ENCODE measurements at regions not wholly inside any gene's neighbourhood (a gene's known extent, or its start where the extent isn't known, plus 50 kb on each side); places are given as distances from the start of the nearest gene placed in this dataset.
"Not testable (repeated sequence)": the region's sequence is repeated elsewhere in the genome, so short reads cannot be mapped to it uniquely, and the experiment has no call there.

DNA sequence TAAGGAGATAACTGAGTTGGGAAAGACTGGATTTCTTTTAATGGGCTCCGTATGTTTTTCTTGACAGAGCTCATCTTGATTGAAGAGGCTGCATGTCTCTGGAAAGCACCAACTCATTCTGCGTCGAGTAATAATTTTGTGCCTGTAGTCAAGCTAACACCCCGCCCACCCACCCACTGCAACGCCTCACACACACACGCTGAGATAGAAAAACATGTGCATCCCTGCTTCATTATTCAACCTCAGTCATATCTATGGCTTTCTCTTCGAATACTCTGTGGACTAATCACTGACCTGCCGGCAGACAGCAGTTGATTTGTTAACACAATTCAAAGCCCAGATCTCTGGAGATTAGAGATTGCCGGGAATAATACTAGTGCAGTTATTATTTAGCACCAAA is 220.2 kb upstream of the TOM1L1 start:
- Histone ChIP-seq H3K4me2 (ENCODE audit: low read depth, low read length, poor library complexity, severe bottlenecking) (no peak overlapping the region), H3K27me3 (ENCODE audit: low read length) (no peaks in the 10 kb centered on the region), H3K9me3 (ENCODE audit: low read length) (peaks cover 5% of the 10 kb centered on the region), H3K4me3 (ENCODE audit: low read length) (no peak overlapping the region), H3K9ac (ENCODE audit: low read length) (no peak overlapping the region), H3K9me2 (replicated peaks; ENCODE audit: insufficient read depth, low read length) (no peaks in the 10 kb centered on the region), H2AFZ (ENCODE audit: low read length) (no peak overlapping the region), H3K4me1 (ENCODE audit: low read length) (no peaks in the 10 kb centered on the region), H4K20me1 (ENCODE audit: insufficient read depth, low read depth, low read length) (no peaks in the 10 kb centered on the region), H3K27ac (ENCODE audit: low read length) (no peak overlapping the region), H3K36me3 (ENCODE audit: insufficient read depth, low read length) (no peaks in the 10 kb centered on the region), H3K79me2 (ENCODE audit: low read length) (no peaks in the 10 kb centered on the region)
- no peak for DNase-seq

DNA sequence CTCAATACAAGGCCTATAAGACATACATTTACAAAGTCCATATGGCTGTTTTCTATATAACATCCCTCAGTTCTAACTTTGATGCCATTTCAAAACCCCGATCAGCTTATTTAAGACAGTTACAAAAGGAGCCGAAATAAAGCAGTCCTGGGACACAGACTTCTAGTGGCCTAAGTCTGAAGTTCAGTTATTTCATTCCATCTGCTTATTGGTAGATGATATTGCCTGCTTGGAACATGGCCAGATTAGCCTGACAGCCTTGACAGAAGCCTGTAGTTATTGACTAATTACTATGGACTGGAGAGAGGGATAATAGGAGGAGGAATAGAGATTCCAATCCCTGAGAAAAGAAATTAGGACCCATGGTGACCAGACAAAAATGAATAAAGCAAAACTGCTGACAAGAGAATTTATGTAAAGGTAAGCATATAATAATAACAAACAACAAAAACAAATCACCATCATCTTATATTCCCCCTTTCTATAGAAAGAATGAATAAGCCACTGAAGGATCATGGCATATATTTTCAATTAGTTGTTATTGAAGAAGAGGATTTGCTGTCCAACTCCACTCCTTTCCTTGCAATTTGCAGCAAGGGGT is 206.3 kb upstream of the TOM1L1 start:
- Histone ChIP-seq H3K9me2 (replicated peaks; ENCODE audit: insufficient read depth, low read length) (no peaks in the 10 kb centered on the region), H3K4me3 (ENCODE audit: low read length) (no peak overlapping the region), H4K20me1 (ENCODE audit: insufficient read depth, low read depth, low read length) (no peaks in the 10 kb centered on the region), H3K79me2 (ENCODE audit: low read length) (no peaks in the 10 kb centered on the region), H3K4me1 (ENCODE audit: low read length) (no peaks in the 10 kb centered on the region), H3K36me3 (ENCODE audit: insufficient read depth, low read length) (no peaks in the 10 kb centered on the region), H3K9me3 (ENCODE audit: low read length) (peaks cover 10% of the 10 kb centered on the region; the same call in 1 of the 2 replicates), H3K4me2 (ENCODE audit: low read depth, low read length, poor library complexity, severe bottlenecking) (no peak overlapping the region), H3K27me3 (ENCODE audit: low read length) (no peaks in the 10 kb centered on the region), H3K27ac (ENCODE audit: low read length) (no peak overlapping the region), H2AFZ (ENCODE audit: low read length) (no peak overlapping the region), H3K9ac (ENCODE audit: low read length) (no peak overlapping the region)
- no peak for DNase-seq

DNA sequence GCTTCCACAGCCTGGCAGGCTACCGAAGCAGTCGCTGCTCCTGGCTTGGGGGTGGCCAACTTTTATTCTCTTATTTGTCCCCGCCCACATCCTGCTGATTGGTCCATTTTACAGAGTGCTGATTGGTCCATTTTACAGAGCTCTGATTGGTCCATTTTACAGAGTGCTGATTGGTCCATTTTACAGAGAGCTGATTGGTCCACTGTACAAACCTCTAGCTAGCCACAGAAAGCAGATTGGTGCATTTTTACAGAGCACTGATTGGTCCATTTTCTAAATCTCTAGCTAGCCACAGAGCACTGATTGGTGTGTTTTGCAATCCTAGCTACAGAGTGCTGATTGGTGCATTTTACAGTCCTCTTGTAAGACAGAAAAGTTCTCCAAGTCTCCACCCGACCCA is 187.9 kb upstream of the TOM1L1 start:
- not testable (repeated sequence) for H2AFZ ChIP-seq (ENCODE audit: low read length); DNase-seq; H3K9ac ChIP-seq (ENCODE audit: low read length); H3K4me1 ChIP-seq (ENCODE audit: low read length); H3K4me2 ChIP-seq (ENCODE audit: low read depth, low read length, poor library complexity, severe bottlenecking); H3K9me3 ChIP-seq (ENCODE audit: low read length); H3K79me2 ChIP-seq (ENCODE audit: low read length); H3K36me3 ChIP-seq (ENCODE audit: insufficient read depth, low read length); H3K9me2 ChIP-seq (replicated peaks; ENCODE audit: insufficient read depth, low read length); H4K20me1 ChIP-seq (ENCODE audit: insufficient read depth, low read depth, low read length); H3K27me3 ChIP-seq (ENCODE audit: low read length); H3K4me3 ChIP-seq (ENCODE audit: low read length); H3K27ac ChIP-seq (ENCODE audit: low read length)

DNA sequence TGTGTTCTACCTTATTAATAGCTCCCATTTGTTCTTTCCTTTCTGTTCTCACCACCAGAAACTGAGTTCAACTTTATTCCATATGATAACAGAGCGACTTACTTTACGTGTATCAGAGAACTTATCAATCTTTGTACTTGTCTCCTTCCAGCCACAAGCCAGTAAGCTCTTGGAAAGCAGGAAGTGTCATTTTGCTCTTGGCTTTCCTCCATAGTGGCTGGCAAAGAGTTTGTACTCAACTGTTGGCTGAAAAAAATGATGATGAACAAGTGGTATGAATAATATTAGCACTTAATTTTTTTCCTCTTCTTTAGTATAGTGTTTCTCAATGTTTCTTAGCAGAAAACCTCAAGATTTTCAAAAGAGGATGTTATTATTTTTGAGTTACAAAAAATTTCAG is 182.4 kb upstream of the TOM1L1 start:
- Histone ChIP-seq H3K9ac (ENCODE audit: low read length) (no peak overlapping the region), H3K4me3 (ENCODE audit: low read length) (no peak overlapping the region), H3K27ac (ENCODE audit: low read length) (no peak overlapping the region), H3K9me2 (replicated peaks; ENCODE audit: insufficient read depth, low read length) (no peaks in the 10 kb centered on the region), H3K4me1 (ENCODE audit: low read length) (no peaks in the 10 kb centered on the region), H3K4me2 (ENCODE audit: low read depth, low read length, poor library complexity, severe bottlenecking) (no peak overlapping the region), H2AFZ (ENCODE audit: low read length) (no peak overlapping the region), H3K27me3 (ENCODE audit: low read length) (no peaks in the 10 kb centered on the region), H3K9me3 (ENCODE audit: low read length) (peaks cover 3% of the 10 kb centered on the region; the same call in 1 of the 2 replicates), H3K79me2 (ENCODE audit: low read length) (no peaks in the 10 kb centered on the region), H3K36me3 (ENCODE audit: insufficient read depth, low read length) (no peaks in the 10 kb centered on the region), H4K20me1 (ENCODE audit: insufficient read depth, low read depth, low read length) (no peaks in the 10 kb centered on the region)
- no peak for DNase-seq

DNA sequence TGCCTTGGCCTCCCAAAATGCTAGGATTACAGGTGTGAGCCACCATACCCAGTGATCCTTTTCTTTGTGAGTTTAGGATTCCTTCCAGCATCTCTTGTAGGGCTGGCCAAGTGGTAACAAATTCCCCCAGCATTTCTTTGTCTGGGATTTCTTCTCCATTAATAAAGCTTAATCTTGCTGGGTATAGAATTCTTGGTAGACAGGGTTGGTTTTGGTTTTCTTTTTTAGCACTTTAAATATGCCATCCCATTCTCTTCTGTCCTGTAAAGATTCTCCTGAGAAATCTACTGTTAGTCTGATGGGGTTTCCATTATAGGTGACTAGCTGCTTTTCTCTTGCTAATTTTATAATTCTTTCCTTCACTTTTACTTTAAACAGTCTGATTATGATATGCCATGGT is 173.0 kb upstream of the TOM1L1 start:
- Histone ChIP-seq H3K27me3 (ENCODE audit: low read length) (no peaks in the 10 kb centered on the region), H3K4me3 (ENCODE audit: low read length) (no peak overlapping the region), H3K36me3 (ENCODE audit: insufficient read depth, low read length) (no peaks in the 10 kb centered on the region), H3K27ac (ENCODE audit: low read length) (no peak overlapping the region), H2AFZ (ENCODE audit: low read length) (no peak overlapping the region), H3K9me3 (ENCODE audit: low read length) (peaks cover 17% of the 10 kb centered on the region), H3K79me2 (ENCODE audit: low read length) (no peaks in the 10 kb centered on the region), H4K20me1 (ENCODE audit: insufficient read depth, low read depth, low read length) (no peaks in the 10 kb centered on the region), H3K4me1 (ENCODE audit: low read length) (no peaks in the 10 kb centered on the region), H3K9ac (ENCODE audit: low read length) (no peak overlapping the region), H3K9me2 (replicated peaks; ENCODE audit: insufficient read depth, low read length) (no peaks in the 10 kb centered on the region), H3K4me2 (ENCODE audit: low read depth, low read length, poor library complexity, severe bottlenecking) (no peak overlapping the region)
- no peak for DNase-seq

DNA sequence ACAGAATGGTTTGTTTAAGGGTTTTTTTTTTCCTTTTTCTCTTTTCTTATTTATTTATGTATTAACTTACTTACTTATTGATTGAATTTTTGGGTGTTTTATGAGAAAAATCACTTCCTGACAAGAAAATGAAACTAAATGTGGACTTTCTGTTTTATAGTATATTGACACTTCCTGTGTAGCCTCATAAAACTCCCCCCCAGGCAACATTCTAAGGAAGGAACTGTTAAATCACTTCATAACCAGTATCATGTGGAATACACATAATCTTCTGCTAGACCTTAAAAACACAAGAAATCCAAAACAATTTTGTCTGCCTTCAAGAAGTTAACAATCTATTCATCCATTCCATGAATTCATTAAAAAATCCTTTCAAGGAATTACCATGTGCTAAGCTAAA is 164.1 kb upstream of the TOM1L1 start:
- Histone ChIP-seq H3K27me3 (ENCODE audit: low read length) (no peaks in the 10 kb centered on the region), H2AFZ (ENCODE audit: low read length) (no peak overlapping the region), H3K27ac (ENCODE audit: low read length) (no peak overlapping the region), H4K20me1 (ENCODE audit: insufficient read depth, low read depth, low read length) (no peaks in the 10 kb centered on the region), H3K9ac (ENCODE audit: low read length) (no peak overlapping the region), H3K4me3 (ENCODE audit: low read length) (no peak overlapping the region), H3K9me2 (replicated peaks; ENCODE audit: insufficient read depth, low read length) (no peaks in the 10 kb centered on the region; the same call in 1 of the 2 replicates), H3K9me3 (ENCODE audit: low read length) (0 out of 2 replicates have a peak, but pooled peaks cover 3% of the 10 kb centered on the region), H3K4me2 (ENCODE audit: low read depth, low read length, poor library complexity, severe bottlenecking) (no peak overlapping the region), H3K36me3 (ENCODE audit: insufficient read depth, low read length) (no peaks in the 10 kb centered on the region), H3K4me1 (ENCODE audit: low read length) (no peaks in the 10 kb centered on the region), H3K79me2 (ENCODE audit: low read length) (no peaks in the 10 kb centered on the region)
- DNase-seq: no peak

DNA sequence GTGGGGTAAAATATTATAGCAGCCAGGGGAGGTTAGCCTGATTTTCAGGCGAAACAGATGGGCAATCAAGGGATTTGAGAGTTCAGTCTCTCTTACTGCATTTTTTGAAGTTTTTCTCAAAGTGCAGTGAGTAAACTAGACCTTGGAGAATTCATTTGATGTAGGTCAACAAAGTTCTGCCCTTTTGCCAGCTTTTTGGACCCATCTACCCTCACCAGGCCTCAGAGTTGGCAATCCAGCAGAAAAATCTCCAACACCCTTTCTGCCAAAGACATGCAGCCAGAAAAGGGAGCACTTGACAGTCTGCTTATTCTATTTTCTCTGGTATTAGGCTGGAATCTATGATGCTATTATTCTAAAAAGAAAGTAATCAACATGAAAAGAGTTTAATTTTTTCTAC is 162.2 kb upstream of the TOM1L1 start:
- H3K4me3 ChIP-seq (ENCODE audit: low read length): no peak overlapping the region
- no peak overlapping the region for H3K27ac ChIP-seq (ENCODE audit: low read length)
- H3K9me2 ChIP-seq (replicated peaks; ENCODE audit: insufficient read depth, low read length): no peaks in the 10 kb centered on the region; the same call in 1 of the 2 replicates
- H3K79me2 ChIP-seq (ENCODE audit: low read length): no peaks in the 10 kb centered on the region
- H3K27me3 ChIP-seq (ENCODE audit: low read length): no peaks in the 10 kb centered on the region
- DNase-seq: no peak
- no peak overlapping the region for H2AFZ ChIP-seq (ENCODE audit: low read length)
- no peak overlapping the region for H3K9ac ChIP-seq (ENCODE audit: low read length)
- no peak overlapping the region for H3K4me2 ChIP-seq (ENCODE audit: low read depth, low read length, poor library complexity, severe bottlenecking)
- no peaks in the 10 kb centered on the region for H3K4me1 ChIP-seq (ENCODE audit: low read length)
- no peaks in the 10 kb centered on the region for H3K36me3 ChIP-seq (ENCODE audit: insufficient read depth, low read length)
- H4K20me1 ChIP-seq (ENCODE audit: insufficient read depth, low read depth, low read length): no peaks in the 10 kb centered on the region
- 0 out of 2 replicates have a peak, but pooled peaks cover 3% of the 10 kb centered on the region for H3K9me3 ChIP-seq (ENCODE audit: low read length)

DNA sequence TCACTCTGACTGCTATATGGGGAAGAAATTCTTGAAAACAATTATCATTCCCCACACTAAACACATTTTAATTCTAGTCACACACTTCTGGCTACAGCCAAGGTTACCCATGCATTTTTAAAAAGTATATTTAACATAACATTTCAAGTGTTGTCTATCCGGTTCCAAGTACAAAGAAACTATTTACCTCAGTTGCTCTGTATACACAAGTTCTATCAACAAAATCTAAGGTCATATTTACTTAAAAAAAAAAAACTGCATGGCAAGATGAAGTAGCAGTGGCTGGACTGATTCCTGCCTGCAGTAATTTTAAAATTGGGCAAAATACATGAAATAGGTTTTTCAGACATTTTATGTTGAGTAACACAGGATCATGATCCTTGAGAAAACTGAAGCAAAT is 155.9 kb upstream of the TOM1L1 start:
- Histone ChIP-seq H3K4me3 (ENCODE audit: low read length) (no peak overlapping the region), H4K20me1 (ENCODE audit: insufficient read depth, low read depth, low read length) (no peaks in the 10 kb centered on the region), H3K9ac (ENCODE audit: low read length) (no peak overlapping the region), H3K27me3 (ENCODE audit: low read length) (no peaks in the 10 kb centered on the region), H3K27ac (ENCODE audit: low read length) (no peak overlapping the region), H3K9me2 (replicated peaks; ENCODE audit: insufficient read depth, low read length) (no peaks in the 10 kb centered on the region), H3K36me3 (ENCODE audit: insufficient read depth, low read length) (no peaks in the 10 kb centered on the region), H3K79me2 (ENCODE audit: low read length) (no peaks in the 10 kb centered on the region), H3K4me2 (ENCODE audit: low read depth, low read length, poor library complexity, severe bottlenecking) (no peak overlapping the region), H3K4me1 (ENCODE audit: low read length) (no peaks in the 10 kb centered on the region), H2AFZ (ENCODE audit: low read length) (no peak overlapping the region), H3K9me3 (ENCODE audit: low read length) (no peaks in the 10 kb centered on the region)
- DNase-seq: no peak

DNA sequence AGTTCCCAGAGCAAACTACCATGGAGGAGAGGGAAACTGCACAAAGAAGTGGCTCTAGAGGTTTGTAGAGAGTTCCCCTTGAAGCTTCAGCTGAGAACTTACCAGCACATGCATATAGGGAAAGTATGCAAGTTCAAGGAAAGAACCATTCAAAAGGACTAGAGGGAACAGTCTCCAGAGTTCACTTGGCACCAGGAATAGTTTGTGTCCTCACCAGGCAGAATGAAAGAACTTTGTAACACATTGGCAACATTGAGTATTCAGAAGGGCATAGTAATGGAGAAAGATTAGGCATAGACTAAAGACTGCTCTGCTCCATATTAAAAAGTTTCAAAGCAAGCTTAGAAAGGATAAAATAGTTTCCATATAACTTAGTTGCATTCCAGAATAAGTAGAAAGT is 155.4 kb upstream of the TOM1L1 start:
- Histone ChIP-seq H3K36me3 (ENCODE audit: insufficient read depth, low read length) (no peaks in the 10 kb centered on the region), H3K4me3 (ENCODE audit: low read length) (no peak overlapping the region), H3K4me2 (ENCODE audit: low read depth, low read length, poor library complexity, severe bottlenecking) (no peak overlapping the region), H3K9me2 (replicated peaks; ENCODE audit: insufficient read depth, low read length) (no peaks in the 10 kb centered on the region), H3K79me2 (ENCODE audit: low read length) (no peaks in the 10 kb centered on the region), H2AFZ (ENCODE audit: low read length) (no peak overlapping the region), H4K20me1 (ENCODE audit: insufficient read depth, low read depth, low read length) (no peaks in the 10 kb centered on the region), H3K4me1 (ENCODE audit: low read length) (no peaks in the 10 kb centered on the region), H3K9me3 (ENCODE audit: low read length) (no peaks in the 10 kb centered on the region), H3K27me3 (ENCODE audit: low read length) (no peaks in the 10 kb centered on the region), H3K27ac (ENCODE audit: low read length) (no peak overlapping the region), H3K9ac (ENCODE audit: low read length) (no peak overlapping the region)
- DNase-seq: no peak
